Panc1 (cell line): ENCODE measurements at regions not wholly inside any gene's neighbourhood (a gene's known extent, or its start where the extent isn't known, plus 50 kb on each side); places are given as distances from the start of the nearest gene placed in this dataset.

Experiments
- ATAC-seq: fragments of 200-7000 bp; cut with Tn5 transposase; 2 replicates; pipeline ENCODE4 v1.9.1; 2020; ENCODE audit warnings: mild to moderate bottlenecking, moderate library complexity
- BruUV-seq: library from RNA; stranded (reverse); fragments of 400-500 nt; replicated peaks from 2 replicates; lab custom pipeline; 2021; lab: Mats Ljungman, UMichigan
- CTCF ChIA-PET: fragments of 300-600 bp; sonication (Branson Sonifier 250); formaldehyde crosslinking; loops from one replicate; lab custom pipeline; 2022; ENCODE audit warnings: antibody characterized with exemption; lab: Charles Lee
- POLR2A ChIA-PET: fragments of 300-600 bp; sonication (Branson Sonifier 250); formaldehyde crosslinking; loops from one replicate; lab custom pipeline; 2022; ENCODE audit warnings: antibody characterized with exemption; lab: Charles Lee
- DNase-seq: peaks from one replicate; pipeline ENCODE4 v3.0.0-alpha.2; 2010; ENCODE audit warnings: low read depth, low spot score
- H3K27ac ChIP-seq: 2 replicates; pipeline ENCODE4 v1.5.1; 2011; ENCODE audit warnings: mild to moderate bottlenecking, low read length, inconsistent platforms
- H3K27me3 ChIP-seq: fragments of 200-500 bp; sonication (Bioruptor generic); 2 replicates; pipeline ENCODE4 v1.6.0; 2014; ENCODE audit warnings: low read length, inconsistent platforms; ENCODE audit not compliant: control insufficient read depth, insufficient read depth
- H3K36me3 ChIP-seq: fragments of 200-500 bp; sonication (Bioruptor generic); 2 replicates; pipeline ENCODE4 v1.5.1; 2014; ENCODE audit warnings: inconsistent platforms, mild to moderate bottlenecking, low read length, moderate library complexity; ENCODE audit not compliant: control insufficient read depth, insufficient read depth
- H3K4me1 ChIP-seq: 2 replicates; pipeline ENCODE4 v1.5.1; 2011; ENCODE audit warnings: inconsistent platforms, mild to moderate bottlenecking, low read length, moderate library complexity; ENCODE audit not compliant: control insufficient read depth, insufficient read depth
- H3K4me3 ChIP-seq, 2 experiments: 2 replicates each; pipeline ENCODE4 v1.5.1; 2011 to 2012; ENCODE audit warnings: low read depth in 2 of 2, low read length in 2 of 2, mild to moderate bottlenecking in 2 of 2, inconsistent platforms in 1 of 2, moderate library complexity in 1 of 2
- H3K9me3 ChIP-seq: fragments of 200-500 bp; sonication (Bioruptor generic); 2 replicates; pipeline ENCODE4 v1.5.1; 2014; ENCODE audit warnings: low read depth, mild to moderate bottlenecking, inconsistent platforms, low read length, moderate library complexity; ENCODE audit not compliant: control insufficient read depth, insufficient read depth
- POLR2AphosphoS5 ChIP-seq: IDR thresholded peaks from 2 replicates; pipeline ENCODE4 v1.6.1; 2012; ENCODE audit warnings: mild to moderate bottlenecking, low read depth, low read length, moderate library complexity
- REST ChIP-seq, 2 experiments: IDR thresholded peaks; 2 replicates each; pipeline ENCODE4 v1.6.1; 2011 to 2012; ENCODE audit warnings: low read depth in 2 of 2, control low read depth in 1 of 2, low read length in 1 of 2, mild to moderate bottlenecking in 1 of 2, moderate library complexity in 1 of 2; ENCODE audit not compliant: insufficient read depth in 1 of 2
- SIN3A ChIP-seq: IDR thresholded peaks from 2 replicates; pipeline ENCODE4 v1.6.1; 2012; ENCODE audit warnings: low read depth, mild to moderate bottlenecking, low read length, moderate library complexity, borderline replicate concordance; ENCODE audit not compliant: insufficient read depth
- TCF7L2 ChIP-seq: IDR thresholded peaks from 2 replicates; pipeline ENCODE4 v1.6.1; 2011; ENCODE audit warnings: mild to moderate bottlenecking, low read depth, low read length, inconsistent platforms
- in situ Hi-C: cut with HindIII; loops from 2 replicates; pipeline ENCODE4 v1.10.0; 2016; ENCODE audit warnings: low sequenced_read_pairs, low pct_unique_long_range_greater_than_20kb
- intact Hi-C: fragments of 100-400 bp; cut with micrococcal nuclease; formaldehyde crosslinking; loops from one replicate; pipeline ENCODE4 v1.10.0; 2022; ENCODE audit not compliant: unreplicated experiment
- TF ChIP-seq, protein P1 (sequence below): fragments of 450-650 bp; IDR thresholded peaks from 2 replicates; pipeline ENCODE4 v1.5.1; 2017; ENCODE audit warnings: mild to moderate bottlenecking

GRCh38 chr9:109584205-109584604 is 86.1 kb upstream of the PTPN3 start:
- H3K36me3 ChIP-seq, result no peaks in the 10 kb centered on the region
- BruUV-seq, result no TSS peak
- no peaks in the 10 kb centered on the region for H3K4me1 ChIP-seq
- CTCF ChIA-PET, result no interaction called here
- H3K27ac ChIP-seq, result no peak overlapping the region
- intact Hi-C loops (loop anchor here (5.0 kb wide), 1 partner anchor 363 kb away; no protein-coding TSS in a partner anchor), in situ Hi-C loops (no loop called here)
- POLR2A ChIA-PET, result no interaction called here
- no peaks in the 10 kb centered on the region for H3K27me3 ChIP-seq
- TF ChIP-seq SIN3A (no peak), POLR2AphosphoS5 (no peak), REST (IDR thresholded peaks at IDR 0.05; ENCODE audit: insufficient read depth in 1 of 2, low read depth in 2 of 2, low read length in 1 of 2) (no peak), TCF7L2 (no peak)
- TF ChIP-seq, protein P1, sequence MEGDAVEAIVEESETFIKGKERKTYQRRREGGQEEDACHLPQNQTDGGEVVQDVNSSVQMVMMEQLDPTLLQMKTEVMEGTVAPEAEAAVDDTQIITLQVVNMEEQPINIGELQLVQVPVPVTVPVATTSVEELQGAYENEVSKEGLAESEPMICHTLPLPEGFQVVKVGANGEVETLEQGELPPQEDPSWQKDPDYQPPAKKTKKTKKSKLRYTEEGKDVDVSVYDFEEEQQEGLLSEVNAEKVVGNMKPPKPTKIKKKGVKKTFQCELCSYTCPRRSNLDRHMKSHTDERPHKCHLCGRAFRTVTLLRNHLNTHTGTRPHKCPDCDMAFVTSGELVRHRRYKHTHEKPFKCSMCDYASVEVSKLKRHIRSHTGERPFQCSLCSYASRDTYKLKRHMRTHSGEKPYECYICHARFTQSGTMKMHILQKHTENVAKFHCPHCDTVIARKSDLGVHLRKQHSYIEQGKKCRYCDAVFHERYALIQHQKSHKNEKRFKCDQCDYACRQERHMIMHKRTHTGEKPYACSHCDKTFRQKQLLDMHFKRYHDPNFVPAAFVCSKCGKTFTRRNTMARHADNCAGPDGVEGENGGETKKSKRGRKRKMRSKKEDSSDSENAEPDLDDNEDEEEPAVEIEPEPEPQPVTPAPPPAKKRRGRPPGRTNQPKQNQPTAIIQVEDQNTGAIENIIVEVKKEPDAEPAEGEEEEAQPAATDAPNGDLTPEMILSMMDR, result no peak
- ATAC-seq (no peak), DNase-seq (no peak)
- no peaks in the 10 kb centered on the region for H3K9me3 ChIP-seq
- H3K4me3 ChIP-seq, result no peak overlapping the region

DNA sequence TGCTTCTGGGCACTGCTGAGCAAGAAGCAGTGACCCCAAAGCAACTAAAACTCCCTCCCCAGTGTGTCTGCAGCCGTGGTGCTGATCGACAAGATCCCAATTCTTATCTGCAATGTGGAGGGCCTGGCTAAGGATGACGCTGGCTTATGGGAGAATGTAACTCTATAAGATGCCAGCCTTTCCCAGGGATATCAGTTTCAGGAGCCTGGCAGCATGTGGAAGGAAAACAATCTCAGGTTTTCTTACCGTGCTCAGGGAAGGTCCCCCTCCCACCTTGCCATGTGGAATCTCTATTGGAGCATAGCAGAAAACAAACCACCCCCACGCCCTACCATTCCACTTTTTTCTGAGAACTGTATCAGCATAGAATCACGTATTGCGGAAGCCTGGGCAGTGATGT is 87.7 kb upstream of the PTPN3 start:
- TF ChIP-seq, protein P1, result no peak
- TF ChIP-seq SIN3A (no peak), REST (IDR thresholded peaks at IDR 0.05; ENCODE audit: insufficient read depth in 1 of 2, low read depth in 2 of 2, low read length in 1 of 2) (no peak), POLR2AphosphoS5 (no peak), TCF7L2 (no peak)
- in situ Hi-C loops, result no loop called here
- ATAC-seq (no peak), DNase-seq (no peak)
- H3K36me3 ChIP-seq, result no peaks in the 10 kb centered on the region
- intact Hi-C loops, result no loop called here
- no peaks in the 10 kb centered on the region for H3K4me1 ChIP-seq
- ChIA-PET POLR2A (interaction anchor here (0.6 kb wide), 1 partner anchor 112 kb away, joined by 3 read pairs; no protein-coding TSS in a partner anchor), CTCF (no interaction called here)
- no peak overlapping the region for H3K27ac ChIP-seq
- no peak overlapping the region for H3K4me3 ChIP-seq
- no peaks in the 10 kb centered on the region for H3K27me3 ChIP-seq
- no TSS peak for BruUV-seq
- H3K9me3 ChIP-seq, result no peaks in the 10 kb centered on the region
